GM18505 (cell line): ENCODE measurements at regions not wholly inside any gene's neighbourhood (a gene's known extent, or its start where the extent isn't known, plus 50 kb on each side); places are given as distances from the start of the nearest gene placed in this dataset.

Experiments used
- ATAC-seq: cut with Tn5 transposase; IDR thresholded peaks from one replicate; pipeline ENCODE4 v1.9.1; 2021; ENCODE audit not compliant: unreplicated experiment
- POLR2A ChIP-seq: IDR thresholded peaks from 4 replicates; pipeline ENCODE4 v1.6.1; 2011; ENCODE audit warnings: borderline replicate concordance; ENCODE audit not compliant: insufficient read depth, insufficient read length; ENCODE audit errors: extremely low read depth

- ATAC-seq: no peak
- no peak for TF ChIP-seq POLR2A
These were observed 61.3 kb upstream of the TBXT start for GRCh38 chr6:166228839-166229528.

GRCh38 chr6:166228425-166228824, 60.8 kb upstream of the TBXT start:
- no peak for TF ChIP-seq POLR2A

GRCh38 chr6:166223079-166223478, 55.4 kb upstream of the TBXT start:
- ATAC-seq: no peak

More at GRCh38 chr6:166228425-166228824, 60.8 kb upstream of the TBXT start:
- no peak for ATAC-seq

GRCh38 chr6:166222631-166223030, 55.0 kb upstream of the TBXT start:
- no peak for ATAC-seq
- no peak for TF ChIP-seq POLR2A

More at GRCh38 chr6:166223079-166223478, 55.4 kb upstream of the TBXT start:
- no peak for TF ChIP-seq POLR2A

- ATAC-seq: no peak
- TF ChIP-seq POLR2A: no peak
These were observed 54.0 kb upstream of the TBXT start for GRCh38 chr6:166221636-166222035.

GRCh38 chr6:166221040-166221439, 53.4 kb upstream of the TBXT start:
- TF ChIP-seq POLR2A: no peak
- ATAC-seq: no peak
